Ascending aorta (tissue), 2 donors: ENCODE measurements at regions not wholly inside any gene's neighbourhood (a gene's known extent, or its start where the extent isn't known, plus 50 kb on each side); places are given as distances from the start of the nearest gene placed in this dataset.
"Not testable (repeated sequence)": the region's sequence is repeated elsewhere in the genome, so short reads cannot be mapped to it uniquely, and the experiment has no call there.

Experiments used
- DNase-seq, 2 donors: peaks; one replicate each; pipeline ENCODE4 v3.0.0-alpha.2; 2019; ENCODE audit warnings: low spot score in 2 of 2
- H3K27ac ChIP-seq, 2 donors: fragments of 200-600 bp; sonication (generic); one replicate each; pipeline ENCODE4 v1.5.1; 2016 to 2017; ENCODE audit warnings: mild to moderate bottlenecking in 1 of 2
- H3K27me3 ChIP-seq: fragments of 200-600 bp; sonication (generic); one replicate; pipeline ENCODE4 v1.5.1; 2017
- H3K36me3 ChIP-seq, 2 donors: fragments of 200-600 bp; sonication (generic); one replicate each; pipeline ENCODE4 v1.5.1; 2016
- H3K4me1 ChIP-seq, 2 donors: fragments of 200-600 bp; sonication (generic); one replicate each; pipeline ENCODE4 v1.5.1; 2016 to 2017; ENCODE audit warnings: mild to moderate bottlenecking in 1 of 2
- H3K4me3 ChIP-seq, 2 donors: fragments of 200-600 bp; sonication (generic); one replicate each; pipeline ENCODE4 v1.5.1; 2016 to 2017; ENCODE audit warnings: mild to moderate bottlenecking in 1 of 2
- H3K9me3 ChIP-seq, 2 donors: fragments of 200-600 bp; sonication (generic); one replicate each; pipeline ENCODE4 v1.5.1; 2016
- intact Hi-C: fragments of 100-400 bp; cut with DNase I; formaldehyde crosslinking; loops from one replicate; pipeline ENCODE4 v1.15.1; 2023
- TF ChIP-seq, protein P1 (sequence below), 3 experiments: fragments of 200-600 bp in 2 of 3; fragments of 450-650 bp in 1 of 3; sonication (generic) in 2 of 3; IDR thresholded peaks; one replicate each; pipeline ENCODE4 v1.5.1; 2016 to 2019; ENCODE audit warnings: antibody characterized with exemption in 3 of 3, mild to moderate bottlenecking in 1 of 3, moderate library complexity in 1 of 3

GRCh38 chr13:22929381-22930126 lies 251.2 kb upstream of the SGCG start:
- H3K4me3 ChIP-seq, result no peak overlapping the region
- no peaks in the 10 kb centered on the region for H3K27me3 ChIP-seq
- DNase-seq, result no peak
- no peaks in the 10 kb centered on the region for H3K9me3 ChIP-seq
- intact Hi-C loops, result no loop called here
- no peak overlapping the region for H3K27ac ChIP-seq
- TF ChIP-seq, protein P1, sequence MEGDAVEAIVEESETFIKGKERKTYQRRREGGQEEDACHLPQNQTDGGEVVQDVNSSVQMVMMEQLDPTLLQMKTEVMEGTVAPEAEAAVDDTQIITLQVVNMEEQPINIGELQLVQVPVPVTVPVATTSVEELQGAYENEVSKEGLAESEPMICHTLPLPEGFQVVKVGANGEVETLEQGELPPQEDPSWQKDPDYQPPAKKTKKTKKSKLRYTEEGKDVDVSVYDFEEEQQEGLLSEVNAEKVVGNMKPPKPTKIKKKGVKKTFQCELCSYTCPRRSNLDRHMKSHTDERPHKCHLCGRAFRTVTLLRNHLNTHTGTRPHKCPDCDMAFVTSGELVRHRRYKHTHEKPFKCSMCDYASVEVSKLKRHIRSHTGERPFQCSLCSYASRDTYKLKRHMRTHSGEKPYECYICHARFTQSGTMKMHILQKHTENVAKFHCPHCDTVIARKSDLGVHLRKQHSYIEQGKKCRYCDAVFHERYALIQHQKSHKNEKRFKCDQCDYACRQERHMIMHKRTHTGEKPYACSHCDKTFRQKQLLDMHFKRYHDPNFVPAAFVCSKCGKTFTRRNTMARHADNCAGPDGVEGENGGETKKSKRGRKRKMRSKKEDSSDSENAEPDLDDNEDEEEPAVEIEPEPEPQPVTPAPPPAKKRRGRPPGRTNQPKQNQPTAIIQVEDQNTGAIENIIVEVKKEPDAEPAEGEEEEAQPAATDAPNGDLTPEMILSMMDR (IDR thresholded peaks at IDR 0.05), result no peak
- no peaks in the 10 kb centered on the region for H3K4me1 ChIP-seq
- H3K36me3 ChIP-seq, result no peaks in the 10 kb centered on the region

GRCh38 chr13:22931576-22931975 lies 249.2 kb upstream of the SGCG start:
- Histone ChIP-seq H3K4me1 (no peaks in the 10 kb centered on the region), H3K9me3 (no peaks in the 10 kb centered on the region), H3K4me3 (no peak overlapping the region), H3K27ac (no peak overlapping the region), H3K27me3 (no peaks in the 10 kb centered on the region), H3K36me3 (no peaks in the 10 kb centered on the region)
- no peak for DNase-seq
- TF ChIP-seq, protein P1 (IDR thresholded peaks at IDR 0.05), result no peak
- intact Hi-C loops, result no loop called here

DNA sequence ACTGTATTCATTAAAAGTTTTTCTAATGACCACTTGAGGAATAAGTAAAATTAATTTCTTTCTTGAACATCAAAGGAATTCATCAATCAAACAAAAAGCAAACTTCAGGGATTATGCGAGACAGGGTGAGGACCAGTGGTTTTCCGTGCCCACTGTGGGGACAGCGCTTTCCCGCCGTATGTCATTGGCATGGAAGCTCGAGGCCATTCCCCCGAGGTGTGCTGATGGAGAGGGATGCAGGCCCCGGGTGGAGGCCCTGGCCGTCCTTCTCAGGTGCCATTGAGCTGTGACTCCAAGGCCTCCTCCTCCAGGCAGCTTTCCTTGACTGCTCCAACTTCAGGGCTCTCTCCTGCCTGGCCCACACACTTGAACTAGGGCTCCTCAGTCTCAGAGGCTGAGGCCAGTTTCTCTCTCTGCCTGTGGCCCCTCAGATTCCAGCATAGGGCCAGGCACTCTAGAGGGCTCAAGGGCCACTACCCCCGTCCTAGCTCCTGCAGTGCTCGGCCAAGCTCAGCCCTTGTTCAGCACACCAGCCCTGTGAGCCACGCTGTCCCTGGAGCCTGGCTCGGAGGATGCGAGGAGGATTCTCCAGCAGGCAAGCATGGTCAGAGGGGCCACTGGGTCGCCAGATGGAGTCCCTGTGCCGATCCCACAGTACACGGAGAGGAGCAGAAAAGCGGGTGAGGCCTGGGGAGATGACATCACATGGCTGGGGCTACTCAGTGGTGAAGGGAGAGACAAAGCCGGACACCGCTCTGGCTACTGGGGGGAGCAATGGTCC lies 248.0 kb upstream of the SGCG start:
- intact Hi-C loops, result not testable (repeated sequence)

DNA sequence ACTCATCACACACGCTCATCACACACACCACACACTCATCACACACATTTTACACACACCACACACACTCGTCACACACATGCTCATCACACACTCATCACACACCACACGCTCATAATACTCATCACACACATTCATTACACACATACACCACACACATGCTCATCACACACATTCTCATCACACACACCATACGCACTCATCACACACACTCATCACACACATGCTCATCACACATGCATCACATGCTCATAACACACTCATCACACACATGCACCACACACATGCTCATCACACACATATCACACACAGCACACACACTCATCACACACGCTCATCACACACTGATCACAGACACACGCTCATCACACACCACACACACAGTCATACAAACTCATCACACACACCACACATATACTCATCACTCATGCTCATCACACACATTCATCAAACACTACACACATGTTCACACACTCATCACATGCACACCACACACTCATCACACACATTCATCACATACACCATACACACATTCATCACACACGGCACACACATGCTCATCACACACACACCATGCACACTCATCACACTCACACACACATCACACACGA lies 247.1 kb upstream of the SGCG start:
- Histone ChIP-seq H3K4me3 (no peak overlapping the region), H3K4me1 (no peaks in the 10 kb centered on the region), H3K27ac (no peak overlapping the region), H3K9me3 (no peaks in the 10 kb centered on the region), H3K36me3 (no peaks in the 10 kb centered on the region), H3K27me3 (no peaks in the 10 kb centered on the region)
- TF ChIP-seq, protein P1 (IDR thresholded peaks at IDR 0.05), result no peak
- DNase-seq, result no peak
- intact Hi-C loops, result no loop called here

More for the DNA sequence above, 248.0 kb upstream of the SGCG start:
- not testable (repeated sequence) for H3K9me3 ChIP-seq, H3K27ac ChIP-seq, H3K36me3 ChIP-seq, H3K27me3 ChIP-seq, H3K4me3 ChIP-seq, DNase-seq, H3K4me1 ChIP-seq

DNA sequence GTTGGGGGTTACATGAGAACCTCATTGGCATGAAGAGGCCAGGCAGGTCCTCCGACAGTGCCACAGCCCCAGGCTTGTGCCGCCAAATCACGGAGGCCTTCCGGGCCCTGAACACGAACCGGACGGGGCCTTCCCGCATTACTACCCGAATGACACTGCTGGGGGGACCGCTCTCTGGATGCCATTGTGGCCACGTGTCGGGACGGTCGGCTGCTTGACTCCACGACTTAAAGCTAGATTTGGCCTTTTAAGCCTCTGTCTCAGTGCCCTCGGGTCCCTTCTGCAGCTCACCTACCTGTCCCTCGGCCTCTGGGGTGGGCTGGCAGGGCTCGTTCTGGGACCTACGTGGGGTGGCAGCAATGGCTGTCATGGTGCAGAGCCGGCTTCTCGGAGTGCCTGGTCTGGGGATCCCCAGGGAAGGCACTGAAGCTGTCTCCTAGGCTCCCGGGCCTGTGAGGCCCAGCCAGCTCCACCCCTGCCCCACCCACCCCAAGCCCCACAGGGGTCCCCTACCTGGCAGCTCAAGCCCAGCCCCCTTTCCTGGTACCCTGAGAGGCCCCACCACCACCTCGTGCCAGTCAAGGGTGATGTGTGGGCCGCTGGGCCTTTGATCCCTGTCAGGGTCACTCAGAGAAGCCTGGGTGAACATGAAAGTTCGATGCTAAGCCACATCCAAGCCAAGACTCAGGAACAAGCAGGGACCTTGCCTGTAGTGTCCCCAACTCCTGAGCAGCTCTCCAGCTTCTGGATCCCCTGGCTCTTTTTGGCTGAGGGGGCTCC lies 245.8 kb upstream of the SGCG start:
- DNase-seq, result no peak
- no peak overlapping the region for H3K27ac ChIP-seq
- no peaks in the 10 kb centered on the region for H3K4me1 ChIP-seq
- TF ChIP-seq, protein P1 (IDR thresholded peaks at IDR 0.05), result no peak
- no peaks in the 10 kb centered on the region for H3K9me3 ChIP-seq
- intact Hi-C loops, result no loop called here
- H3K27me3 ChIP-seq, result no peaks in the 10 kb centered on the region
- H3K36me3 ChIP-seq, result no peaks in the 10 kb centered on the region
- H3K4me3 ChIP-seq, result no peak overlapping the region
